ENCODE measurements at regions not wholly inside any gene's neighbourhood (a gene's known extent, or its start where the extent isn't known, plus 50 kb on each side); places are given as distances from the start of the nearest gene placed in this dataset.

DNA sequence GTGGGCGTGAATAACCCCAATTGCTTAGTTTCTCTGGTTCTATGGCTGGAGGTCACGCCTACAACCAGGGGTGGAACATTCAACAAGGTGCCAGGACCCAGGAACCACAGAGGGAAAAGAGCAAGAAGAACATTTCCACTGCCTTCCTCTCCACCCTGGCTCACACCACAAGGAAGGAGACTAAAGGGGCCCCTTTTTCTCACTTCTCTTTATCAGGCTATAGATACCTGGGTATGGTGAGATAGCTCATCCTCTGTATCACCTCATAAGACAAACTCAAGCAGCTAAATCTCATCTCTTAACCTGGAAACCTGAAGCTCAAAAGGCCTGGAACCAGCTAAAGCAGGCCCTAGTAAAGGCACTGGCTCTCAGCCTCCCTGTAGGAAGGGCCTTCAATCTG, 438.8 kb upstream of the OLFM3 start:
- H3K9me3 ChIP-seq (replicated peaks; ENCODE audit: insufficient read depth, low read length), result no peaks in the 10 kb centered on the region
- no peaks in the 10 kb centered on the region for H3K27me3 ChIP-seq (replicated peaks; ENCODE audit: insufficient read depth, low read length)
- H3K9ac ChIP-seq (ENCODE audit: low read length), result no peak overlapping the region
- H2AFZ ChIP-seq (ENCODE audit: low read length), result no peak overlapping the region
- H3K4me2 ChIP-seq (ENCODE audit: low read depth, low read length), result no peak overlapping the region
- H3K36me3 ChIP-seq (replicated peaks; ENCODE audit: insufficient read depth, low read length), result no peaks in the 10 kb centered on the region
- no peak overlapping the region for H3K4me3 ChIP-seq (ENCODE audit: low read length)
- H3K4me1 ChIP-seq (ENCODE audit: low read length), result no peaks in the 10 kb centered on the region
- H3K79me2 ChIP-seq (ENCODE audit: low read length), result no peaks in the 10 kb centered on the region
- no peak for DNase-seq
- H4K20me1 ChIP-seq (ENCODE audit: insufficient read depth, low read length), result no peaks in the 10 kb centered on the region
- no peak overlapping the region for H3K27ac ChIP-seq (ENCODE audit: low read length)
- TF ChIP-seq EZH2phosphoT487 (IDR thresholded peaks at IDR 0.05; ENCODE audit: low read length), result no peak
- TF ChIP-seq EZH2 (optimal IDR thresholded peaks at IDR 0.05; ENCODE audit: low read depth, low read length), result no peak
- TF ChIP-seq, protein P1, sequence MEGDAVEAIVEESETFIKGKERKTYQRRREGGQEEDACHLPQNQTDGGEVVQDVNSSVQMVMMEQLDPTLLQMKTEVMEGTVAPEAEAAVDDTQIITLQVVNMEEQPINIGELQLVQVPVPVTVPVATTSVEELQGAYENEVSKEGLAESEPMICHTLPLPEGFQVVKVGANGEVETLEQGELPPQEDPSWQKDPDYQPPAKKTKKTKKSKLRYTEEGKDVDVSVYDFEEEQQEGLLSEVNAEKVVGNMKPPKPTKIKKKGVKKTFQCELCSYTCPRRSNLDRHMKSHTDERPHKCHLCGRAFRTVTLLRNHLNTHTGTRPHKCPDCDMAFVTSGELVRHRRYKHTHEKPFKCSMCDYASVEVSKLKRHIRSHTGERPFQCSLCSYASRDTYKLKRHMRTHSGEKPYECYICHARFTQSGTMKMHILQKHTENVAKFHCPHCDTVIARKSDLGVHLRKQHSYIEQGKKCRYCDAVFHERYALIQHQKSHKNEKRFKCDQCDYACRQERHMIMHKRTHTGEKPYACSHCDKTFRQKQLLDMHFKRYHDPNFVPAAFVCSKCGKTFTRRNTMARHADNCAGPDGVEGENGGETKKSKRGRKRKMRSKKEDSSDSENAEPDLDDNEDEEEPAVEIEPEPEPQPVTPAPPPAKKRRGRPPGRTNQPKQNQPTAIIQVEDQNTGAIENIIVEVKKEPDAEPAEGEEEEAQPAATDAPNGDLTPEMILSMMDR (IDR thresholded peaks at IDR 0.05; ENCODE audit: low read length), result no peak
- H3F3A ChIP-seq (ENCODE audit: insufficient read depth, low read length), result no peaks in the 10 kb centered on the region
- H3K9me2 ChIP-seq (replicated peaks; ENCODE audit: insufficient read depth, low read length), result no peaks in the 10 kb centered on the region

DNA sequence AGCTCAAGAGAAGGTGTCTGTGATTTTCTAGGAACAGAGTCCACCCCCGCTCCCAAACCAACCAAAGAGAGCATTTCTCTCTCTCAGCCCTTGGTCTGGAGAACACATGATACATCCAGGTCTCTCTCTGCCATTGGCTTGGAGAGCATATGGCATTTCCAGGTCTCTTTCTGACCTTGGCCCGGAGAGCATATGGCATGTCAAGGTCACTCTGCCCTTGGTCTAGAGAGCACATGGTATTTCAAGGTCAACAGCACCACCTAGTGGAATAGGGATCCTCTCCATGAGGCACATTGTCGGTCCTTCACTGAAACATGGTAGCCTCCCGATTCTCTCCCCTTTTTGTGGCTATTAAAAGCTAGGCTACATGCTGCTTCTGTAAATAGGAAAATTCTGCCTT, 437.7 kb upstream of the OLFM3 start:
- H3K9ac ChIP-seq (ENCODE audit: low read length), result no peak overlapping the region
- no peaks in the 10 kb centered on the region for H3K9me3 ChIP-seq (replicated peaks; ENCODE audit: insufficient read depth, low read length)
- H3K9me2 ChIP-seq (replicated peaks; ENCODE audit: insufficient read depth, low read length), result no peaks in the 10 kb centered on the region
- no peak overlapping the region for H3K4me3 ChIP-seq (ENCODE audit: low read length)
- no peak overlapping the region for H3K27ac ChIP-seq (ENCODE audit: low read length)
- no peak overlapping the region for H2AFZ ChIP-seq (ENCODE audit: low read length)
- H3F3A ChIP-seq (ENCODE audit: insufficient read depth, low read length), result no peaks in the 10 kb centered on the region
- H3K27me3 ChIP-seq (replicated peaks; ENCODE audit: insufficient read depth, low read length), result no peaks in the 10 kb centered on the region
- H3K79me2 ChIP-seq (ENCODE audit: low read length), result no peaks in the 10 kb centered on the region
- H3K4me2 ChIP-seq (ENCODE audit: low read depth, low read length), result no peak overlapping the region
- DNase-seq, result peak; percentile 52
- no peaks in the 10 kb centered on the region for H3K4me1 ChIP-seq (ENCODE audit: low read length)
- no peaks in the 10 kb centered on the region for H4K20me1 ChIP-seq (ENCODE audit: insufficient read depth, low read length)
- H3K36me3 ChIP-seq (replicated peaks; ENCODE audit: insufficient read depth, low read length), result no peaks in the 10 kb centered on the region
- TF ChIP-seq EZH2 (optimal IDR thresholded peaks at IDR 0.05; ENCODE audit: low read depth, low read length), result no peak
- TF ChIP-seq, protein P1 (IDR thresholded peaks at IDR 0.05; ENCODE audit: low read length), result peak; percentile 47

DNA sequence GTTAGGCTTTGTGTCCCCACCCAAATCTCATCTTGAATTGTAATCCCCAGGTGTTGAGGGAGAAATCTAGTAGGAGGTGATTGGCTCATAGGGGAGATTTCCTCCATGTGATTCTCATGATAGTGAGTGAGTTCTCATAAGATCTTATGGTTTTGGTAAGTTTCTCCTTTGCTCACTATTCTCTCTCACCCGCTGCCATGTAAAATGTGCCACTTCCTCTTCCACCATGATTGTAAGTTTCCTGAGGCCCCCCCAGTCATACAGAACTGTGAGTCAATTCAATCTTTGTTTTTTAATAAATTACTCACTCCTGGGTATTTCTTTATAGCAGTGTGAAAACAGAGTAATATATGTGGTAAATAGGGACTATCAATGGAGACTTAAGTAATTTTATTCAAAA, 434.5 kb upstream of the OLFM3 start:
- Histone ChIP-seq H3K9me2 (replicated peaks; ENCODE audit: insufficient read depth, low read length) (no peaks in the 10 kb centered on the region), H3K27me3 (replicated peaks; ENCODE audit: insufficient read depth, low read length) (no peaks in the 10 kb centered on the region), H3K4me2 (ENCODE audit: low read depth, low read length) (no peak overlapping the region), H3K36me3 (replicated peaks; ENCODE audit: insufficient read depth, low read length) (no peaks in the 10 kb centered on the region), H3K9ac (ENCODE audit: low read length) (no peak overlapping the region), H4K20me1 (ENCODE audit: insufficient read depth, low read length) (no peaks in the 10 kb centered on the region), H3K79me2 (ENCODE audit: low read length) (no peaks in the 10 kb centered on the region), H3K4me3 (ENCODE audit: low read length) (no peak overlapping the region), H3F3A (ENCODE audit: insufficient read depth, low read length) (no peaks in the 10 kb centered on the region), H3K9me3 (replicated peaks; ENCODE audit: insufficient read depth, low read length) (no peaks in the 10 kb centered on the region), H3K4me1 (ENCODE audit: low read length) (no peaks in the 10 kb centered on the region), H2AFZ (ENCODE audit: low read length) (no peak overlapping the region), H3K27ac (ENCODE audit: low read length) (no peak overlapping the region)
- TF ChIP-seq, protein P1 (IDR thresholded peaks at IDR 0.05; ENCODE audit: low read length), result no peak
- no peak for TF ChIP-seq EZH2 (optimal IDR thresholded peaks at IDR 0.05; ENCODE audit: low read depth, low read length)
- TF ChIP-seq EZH2phosphoT487 (IDR thresholded peaks at IDR 0.05; ENCODE audit: low read length), result no peak
- DNase-seq, result no peak

Measured in MM.1S (cell line).